B cell (primary cell): ENCODE measurements at regions not wholly inside any gene's neighbourhood (a gene's known extent, or its start where the extent isn't known, plus 50 kb on each side); places are given as distances from the start of the nearest gene placed in this dataset.

Source experiments
- ATAC-seq: fragments of 200-7000 bp; cut with Tn5 transposase; one replicate; pipeline ENCODE4 v1.10.0; 2021; ENCODE audit warnings: low read depth, mild to moderate bottlenecking, moderate number of reproducible peaks, moderate library complexity
- CTCF ChIA-PET: fragments of 350-600 bp; sonication (Branson Sonifier 250); formaldehyde crosslinking; loops from one replicate; lab custom pipeline; 2021; ENCODE audit warnings: antibody characterized with exemption, inconsistent platforms; lab: Charles Lee
- POLR2A ChIA-PET: fragments of 350-600 bp; sonication (Branson Sonifier 250); formaldehyde crosslinking; loops from one replicate; lab custom pipeline; 2021; ENCODE audit warnings: antibody characterized with exemption; lab: Charles Lee
- DNase-seq: peaks from one replicate; pipeline ENCODE4 v3.0.0; 2013
- H2AFZ ChIP-seq: 2 replicates; pipeline ENCODE4 v1.6.1; 2012; ENCODE audit warnings: mild to moderate bottlenecking, low read depth, low read length; ENCODE audit not compliant: insufficient read depth, poor library complexity, severe bottlenecking
- H3K27ac ChIP-seq, 2 donors: 1 replicate in 1 of 2; 2 replicates in 1 of 2; pipeline ENCODE4 v1.5.1; 2012 to 2013; ENCODE audit warnings: low read length in 2 of 2, mild to moderate bottlenecking in 2 of 2, moderate library complexity in 1 of 2
- H3K27me3 ChIP-seq, 4 experiments: fragments of 200-600 bp in 1 of 4; sonication (generic) in 1 of 4; replicated peaks in 1 of 4; 1 replicate in 2 of 4; 2 replicates in 2 of 4; pipeline versions ENCODE4 v1.6.1 to v1.7.0; 2013 to 2016; ENCODE audit warnings: low read length in 3 of 4, mild to moderate bottlenecking in 2 of 4, mixed read lengths in 1 of 4, moderate library complexity in 1 of 4; ENCODE audit not compliant: insufficient read depth in 4 of 4, control insufficient read depth in 3 of 4; ENCODE audit errors: control extremely low read depth in 1 of 4
- H3K36me3 ChIP-seq, 2 experiments: replicated peaks in 1 of 2; 1 replicate in 1 of 2; 2 replicates in 1 of 2; pipeline versions ENCODE4 v1.6.1 to v1.7.1; 2013; ENCODE audit warnings: low read length in 1 of 2; ENCODE audit not compliant: insufficient read depth in 2 of 2, control insufficient read depth in 1 of 2; ENCODE audit errors: control extremely low read depth in 1 of 2, extremely low read depth in 1 of 2
- H3K4me1 ChIP-seq, 2 donors: fragments of 200-600 bp in 1 of 2; sonication (generic) in 1 of 2; 1 replicate in 1 of 2; 2 replicates in 1 of 2; pipeline versions ENCODE4 v1.5.1 to v1.6.1; 2013 to 2017; ENCODE audit warnings: low read length in 2 of 2; ENCODE audit not compliant: control insufficient read depth in 2 of 2, insufficient read depth in 2 of 2
- H3K4me2 ChIP-seq: replicated peaks from 2 replicates; pipeline ENCODE3; 2012; ENCODE audit warnings: mild to moderate bottlenecking, low read depth, low read length; ENCODE audit not compliant: poor library complexity, severe bottlenecking
- H3K4me3 ChIP-seq, 5 experiments: fragments of 200-600 bp in 1 of 5; sonication (generic) in 1 of 5; 1 replicate in 3 of 5; 2 replicates in 2 of 5; pipeline versions ENCODE4 v1.5.1 to v1.7.0; 2011 to 2016; ENCODE audit warnings: low read length in 4 of 5, mild to moderate bottlenecking in 4 of 5, low read depth in 2 of 5, control low read depth in 1 of 5, moderate library complexity in 1 of 5; ENCODE audit not compliant: insufficient read depth in 1 of 5; ENCODE audit errors: control extremely low read depth in 1 of 5, extremely low read depth in 1 of 5
- H3K79me2 ChIP-seq: fragments of 200-600 bp; sonication (generic); one replicate; pipeline ENCODE4 v1.6.0; 2016; ENCODE audit warnings: low read length; ENCODE audit not compliant: control insufficient read depth, insufficient read depth
- H3K9ac ChIP-seq: fragments of 200-600 bp; sonication (generic); 2 replicates; pipeline ENCODE4 v1.6.1; 2017; ENCODE audit warnings: mild to moderate bottlenecking, low read length, moderate library complexity
- H3K9me3 ChIP-seq, 3 donors: one replicate each; pipeline versions ENCODE4 v1.6.1 to v1.7.1; 2013; ENCODE audit warnings: low read length in 2 of 3; ENCODE audit not compliant: control insufficient read depth in 2 of 3, insufficient read depth in 1 of 3; ENCODE audit errors: control extremely low read depth in 1 of 3
- H4K20me1 ChIP-seq: 2 replicates; pipeline ENCODE4 v1.6.0; 2012; ENCODE audit warnings: mild to moderate bottlenecking, low read length; ENCODE audit not compliant: insufficient read depth, control insufficient read depth, poor library complexity, severe bottlenecking
- H3K27ac Mint-ChIP-seq: one replicate; pipeline ENCODE4 v1.8.0; 2021; ENCODE audit warnings: mixed read lengths
- H3K27me3 Mint-ChIP-seq: one replicate; pipeline ENCODE4 v1.8.0; 2021; ENCODE audit warnings: mixed read lengths
- H3K4me1 Mint-ChIP-seq: one replicate; pipeline ENCODE4 v1.8.0; 2021; ENCODE audit warnings: mixed read lengths
- H3K4me3 Mint-ChIP-seq: one replicate; pipeline ENCODE4 v1.8.0; 2021; ENCODE audit warnings: mixed read lengths
- H3K9me3 Mint-ChIP-seq: one replicate; pipeline ENCODE4 v1.8.0; 2022; ENCODE audit warnings: mixed read lengths; ENCODE audit not compliant: insufficient read depth
- EZH2 ChIP-seq: IDR thresholded peaks from 2 replicates; pipeline ENCODE4 v1.6.1; 2012; ENCODE audit warnings: borderline replicate concordance, low read depth, mild to moderate bottlenecking, moderate library complexity, low read length; ENCODE audit not compliant: insufficient read depth, poor library complexity, severe bottlenecking
- WGBS: methylation state at CpG from one replicate; pipeline ENCODE4 v1.1.5; 2013; ENCODE audit warnings: missing lambda C conversion rate; ENCODE audit not compliant: insufficient coverage; 5-methylcytosine and 5-hydroxymethylcytosine counted together
- intact Hi-C: fragments of 100-400 bp; cut with micrococcal nuclease; formaldehyde crosslinking; loops from one replicate; pipeline ENCODE4 v1.10.0; 2022
- TF ChIP-seq, protein P1 (sequence below): fragments of 200-600 bp; IDR thresholded peaks from one replicate; pipeline ENCODE4 v1.8.0; 2022; ENCODE audit warnings: antibody characterized with exemption, mild to moderate bottlenecking

DNA sequence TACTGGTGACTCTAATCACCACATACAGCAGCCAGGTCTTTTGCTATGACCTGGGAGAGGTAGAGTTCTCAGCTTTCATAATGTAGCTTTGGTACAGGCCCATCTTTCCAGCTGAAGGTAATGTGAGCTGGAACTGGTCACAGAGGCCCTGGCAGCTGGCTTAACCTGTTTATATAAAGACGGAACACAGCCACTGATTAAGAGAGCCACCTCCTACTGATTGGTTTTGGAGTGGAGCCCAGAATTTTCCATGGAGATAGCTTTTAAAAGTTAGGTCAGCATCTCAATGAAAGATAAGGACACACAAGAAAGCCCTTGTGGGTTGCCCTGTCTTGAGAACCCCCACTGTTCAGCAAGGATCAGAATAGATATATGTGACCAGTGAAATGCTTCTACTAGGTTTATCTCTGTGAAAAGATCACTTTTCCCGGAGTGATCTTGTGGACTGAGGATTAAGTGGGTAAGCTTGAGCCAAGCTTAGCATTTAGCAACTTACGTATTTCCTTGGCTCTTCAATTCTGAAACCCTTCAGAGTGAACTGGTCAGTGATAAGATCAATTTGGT, 213.7 kb upstream of the CITED2 start:
- Histone ChIP-seq H3K4me2 (no peak overlapping the region), H3K4me3 (no peak overlapping the region), H3K79me2 (no peaks in the 10 kb centered on the region), H3K36me3 (no peaks in the 10 kb centered on the region), H3K27me3 (peaks cover 0 to 4% (median 0%) of the 10 kb centered on the region in 4 experiments), H2AFZ (no peak overlapping the region), H3K9me3 (no peaks in the 10 kb centered on the region), H3K4me1 (no peaks in the 10 kb centered on the region), H4K20me1 (no peaks in the 10 kb centered on the region), H3K9ac (no peak overlapping the region), H3K27ac (no peak overlapping the region)
- ATAC-seq (no peak), DNase-seq (no peak)
- POLR2A ChIA-PET: no interaction called here
- Mint-ChIP-seq H3K27me3 (peaks cover 9% of the 10 kb centered on the region), H3K4me1 (no peaks in the 10 kb centered on the region), H3K9me3 (no peaks in the 10 kb centered on the region), H3K4me3 (no peak overlapping the region), H3K27ac (no peak overlapping the region)
- CTCF ChIA-PET: no interaction called here
- intact Hi-C loops: no loop called here
- WGBS: 62% methylated on average over 2 of the region's 3 CpGs
- TF ChIP-seq, protein P1, sequence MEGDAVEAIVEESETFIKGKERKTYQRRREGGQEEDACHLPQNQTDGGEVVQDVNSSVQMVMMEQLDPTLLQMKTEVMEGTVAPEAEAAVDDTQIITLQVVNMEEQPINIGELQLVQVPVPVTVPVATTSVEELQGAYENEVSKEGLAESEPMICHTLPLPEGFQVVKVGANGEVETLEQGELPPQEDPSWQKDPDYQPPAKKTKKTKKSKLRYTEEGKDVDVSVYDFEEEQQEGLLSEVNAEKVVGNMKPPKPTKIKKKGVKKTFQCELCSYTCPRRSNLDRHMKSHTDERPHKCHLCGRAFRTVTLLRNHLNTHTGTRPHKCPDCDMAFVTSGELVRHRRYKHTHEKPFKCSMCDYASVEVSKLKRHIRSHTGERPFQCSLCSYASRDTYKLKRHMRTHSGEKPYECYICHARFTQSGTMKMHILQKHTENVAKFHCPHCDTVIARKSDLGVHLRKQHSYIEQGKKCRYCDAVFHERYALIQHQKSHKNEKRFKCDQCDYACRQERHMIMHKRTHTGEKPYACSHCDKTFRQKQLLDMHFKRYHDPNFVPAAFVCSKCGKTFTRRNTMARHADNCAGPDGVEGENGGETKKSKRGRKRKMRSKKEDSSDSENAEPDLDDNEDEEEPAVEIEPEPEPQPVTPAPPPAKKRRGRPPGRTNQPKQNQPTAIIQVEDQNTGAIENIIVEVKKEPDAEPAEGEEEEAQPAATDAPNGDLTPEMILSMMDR: no peak
- no peak for TF ChIP-seq EZH2

DNA sequence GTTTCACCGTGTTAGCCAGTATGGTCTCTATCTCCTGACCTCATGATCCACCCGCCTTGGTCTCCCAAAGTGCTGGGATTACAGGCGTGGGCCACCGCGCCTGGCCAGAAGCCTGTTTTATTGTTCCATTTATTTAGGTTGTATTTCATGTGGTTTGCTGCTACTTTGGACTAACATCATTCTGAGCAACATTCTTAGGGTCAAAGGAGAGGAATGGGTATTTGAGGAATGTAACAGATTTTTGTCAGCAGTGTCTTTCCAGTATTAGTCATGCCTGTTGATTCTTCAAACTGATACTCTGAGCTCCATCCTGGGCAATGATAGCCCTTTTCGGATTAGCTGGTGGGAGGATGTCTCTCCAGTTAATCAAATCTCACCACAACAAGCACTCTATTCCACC, 213.0 kb upstream of the CITED2 start:
- no peaks in the 10 kb centered on the region for H3K79me2 ChIP-seq
- H3K27ac ChIP-seq: no peak overlapping the region
- ATAC-seq: no peak
- H3K4me1 ChIP-seq: no peaks in the 10 kb centered on the region
- ChIA-PET POLR2A (no interaction called here), CTCF (no interaction called here)
- H3K36me3 ChIP-seq: no peaks in the 10 kb centered on the region
- H3K4me3 ChIP-seq: no peak overlapping the region
- H3K27me3 ChIP-seq: peaks cover 0 to 4% (median 0%) of the 10 kb centered on the region in 4 experiments
- Mint-ChIP-seq H3K27ac (no peak overlapping the region), H3K4me1 (no peaks in the 10 kb centered on the region), H3K27me3 (peaks cover 8% of the 10 kb centered on the region), H3K9me3 (no peaks in the 10 kb centered on the region), H3K4me3 (no peak overlapping the region)
- intact Hi-C loops: no loop called here
- H3K4me2 ChIP-seq: no peak overlapping the region
- WGBS: no CpG with 5 or more reads among the region's 6 CpGs
- no peaks in the 10 kb centered on the region for H3K9me3 ChIP-seq
- no peak for DNase-seq
- no peak overlapping the region for H3K9ac ChIP-seq
- no peak overlapping the region for H2AFZ ChIP-seq
- TF ChIP-seq EZH2: no peak
- TF ChIP-seq, protein P1: no peak
- no peaks in the 10 kb centered on the region for H4K20me1 ChIP-seq
